ENCODE measurements at regions not wholly inside any gene's neighbourhood (a gene's known extent, or its start where the extent isn't known, plus 50 kb on each side); places are given as distances from the start of the nearest gene placed in this dataset.

DNA sequence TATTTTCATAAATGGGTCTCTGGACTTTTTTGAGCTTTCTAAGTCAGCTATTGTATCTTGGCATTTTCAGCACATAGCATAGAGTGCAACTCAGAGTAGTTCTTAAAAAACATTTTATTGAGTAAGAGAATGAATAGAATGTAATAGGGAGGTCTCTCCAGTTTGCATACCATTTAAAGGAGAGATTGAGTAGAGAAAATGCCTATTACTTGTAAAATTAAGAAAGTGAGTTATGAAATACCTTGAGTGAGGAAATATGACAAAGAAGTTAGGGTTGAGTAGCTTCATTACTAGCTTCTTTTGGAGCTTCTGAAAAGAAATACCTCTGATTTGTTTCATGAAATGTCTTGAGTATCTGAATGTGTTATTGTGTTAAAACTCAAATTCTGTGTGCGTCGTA, 140.0 kb downstream of the AASDHPPT start:
- DNase-seq: no peak

DNA sequence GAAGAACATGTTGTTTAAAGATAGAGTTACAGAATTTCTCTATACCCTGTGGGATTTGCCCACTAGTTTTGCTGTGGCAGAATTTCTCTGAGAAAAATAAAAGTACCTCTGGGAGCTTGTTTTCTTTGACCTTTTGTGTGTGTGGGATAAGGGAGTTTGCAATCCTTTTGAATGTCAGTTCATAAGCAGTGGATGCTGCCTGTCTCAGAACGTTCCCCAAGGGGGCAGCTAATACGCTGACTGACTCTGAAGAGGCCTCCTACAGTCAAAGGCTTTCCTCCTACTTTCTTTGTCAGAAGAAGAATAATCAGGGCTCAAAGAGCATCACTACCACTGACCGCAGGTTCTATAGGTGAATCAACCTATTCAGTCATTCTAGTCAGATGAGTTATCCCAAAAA, 140.6 kb downstream of the AASDHPPT start:
- no peak for DNase-seq

DNA sequence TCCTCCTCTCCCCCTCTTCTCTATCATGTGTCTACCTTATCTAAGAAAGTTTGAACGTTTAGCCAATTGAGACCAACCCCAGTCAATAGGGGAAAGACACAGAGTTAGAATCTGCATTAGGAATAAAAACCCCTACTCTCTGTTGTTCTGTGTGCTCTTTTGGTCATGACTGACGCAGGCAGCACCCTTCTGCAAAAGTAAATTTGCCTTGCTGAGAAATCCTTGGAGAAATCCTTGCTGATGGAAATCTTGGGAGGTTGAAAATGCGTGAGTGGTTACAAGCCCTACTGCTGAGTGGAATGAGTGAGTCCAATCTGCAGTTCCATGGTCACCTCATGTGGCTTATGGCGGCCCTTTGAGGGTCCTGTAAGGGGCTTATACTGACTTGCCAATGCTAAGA, 145.2 kb downstream of the AASDHPPT start:
- DNase-seq: no peak

DNA sequence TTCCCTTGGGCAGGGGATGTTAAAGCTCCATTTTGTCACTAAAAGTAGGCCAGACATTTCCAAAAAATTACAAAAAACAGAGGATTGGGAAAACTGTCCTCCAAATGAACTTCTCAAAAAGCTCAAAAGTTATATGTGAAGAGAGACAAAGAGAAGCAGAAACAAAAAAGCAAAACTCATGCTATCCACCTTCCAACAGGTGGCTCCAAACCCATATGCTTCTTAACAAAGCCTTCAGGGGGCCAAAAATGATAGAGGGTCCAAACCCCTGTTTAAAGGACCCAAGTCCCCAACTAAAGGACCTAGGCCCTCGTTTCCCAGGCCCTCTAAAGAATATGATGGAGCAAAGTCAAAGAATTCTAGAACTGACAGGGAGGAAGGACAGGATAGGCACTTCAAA, 146.7 kb downstream of the AASDHPPT start:
- DNase-seq: no peak

DNA sequence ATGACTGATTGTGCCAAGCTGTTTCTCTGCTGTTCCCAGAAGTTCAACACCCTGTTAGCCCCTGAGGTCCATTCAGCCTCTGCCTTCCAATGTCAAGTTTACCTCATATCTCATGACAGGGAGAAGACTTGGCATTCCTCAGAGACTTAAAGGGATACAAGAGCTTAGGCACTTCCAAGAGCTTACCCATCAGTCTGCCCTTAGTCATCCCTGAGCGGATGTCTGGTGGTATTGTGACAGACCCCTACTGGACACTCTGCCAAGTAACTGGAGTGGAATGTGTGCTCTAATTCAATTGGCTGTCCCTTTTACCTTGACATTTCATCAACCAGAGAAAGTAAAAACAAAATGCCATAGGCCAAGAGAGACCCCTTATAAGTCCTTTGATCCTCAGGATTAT, 151.5 kb downstream of the AASDHPPT start:
- DNase-seq: no peak

DNA sequence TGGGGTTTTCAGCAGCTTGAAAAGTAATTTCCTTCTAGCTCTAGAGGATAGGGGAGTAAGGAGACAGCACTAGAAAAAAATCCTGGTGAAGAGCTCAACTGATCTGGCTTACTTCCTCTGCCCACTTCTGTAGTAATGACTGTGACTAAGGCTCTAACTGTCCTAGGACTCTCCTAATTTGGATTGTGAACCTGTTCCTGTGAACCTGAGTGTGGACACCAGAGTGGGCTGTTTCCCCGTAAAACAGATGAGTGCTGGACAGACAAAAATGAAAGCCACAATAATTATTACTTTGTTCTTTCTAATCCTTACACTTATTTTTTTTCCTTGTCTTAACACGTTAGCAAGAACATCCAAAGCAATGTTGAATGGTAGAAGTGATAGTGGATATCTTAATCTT, 154.1 kb downstream of the AASDHPPT start:
- DNase-seq: no peak

DNA sequence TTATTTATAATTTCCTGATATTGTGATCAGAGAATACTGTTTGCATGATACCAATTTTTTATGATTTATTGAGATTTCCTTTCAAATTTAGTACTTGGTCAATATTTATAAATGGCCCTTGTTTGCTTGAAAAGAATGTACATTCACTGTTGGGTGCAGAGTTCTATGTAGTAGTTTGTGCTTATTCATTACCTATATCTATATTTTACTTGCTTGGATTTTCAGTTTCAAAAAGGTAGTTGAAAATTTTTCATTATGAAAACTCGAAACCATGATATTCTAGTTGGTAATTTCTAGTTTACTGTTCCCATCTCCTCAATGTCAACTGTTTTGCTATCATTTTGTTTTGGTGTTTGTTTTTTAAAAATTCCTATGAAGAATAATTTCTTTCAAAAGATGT, 155.7 kb downstream of the AASDHPPT start:
- DNase-seq: no peak

DNA sequence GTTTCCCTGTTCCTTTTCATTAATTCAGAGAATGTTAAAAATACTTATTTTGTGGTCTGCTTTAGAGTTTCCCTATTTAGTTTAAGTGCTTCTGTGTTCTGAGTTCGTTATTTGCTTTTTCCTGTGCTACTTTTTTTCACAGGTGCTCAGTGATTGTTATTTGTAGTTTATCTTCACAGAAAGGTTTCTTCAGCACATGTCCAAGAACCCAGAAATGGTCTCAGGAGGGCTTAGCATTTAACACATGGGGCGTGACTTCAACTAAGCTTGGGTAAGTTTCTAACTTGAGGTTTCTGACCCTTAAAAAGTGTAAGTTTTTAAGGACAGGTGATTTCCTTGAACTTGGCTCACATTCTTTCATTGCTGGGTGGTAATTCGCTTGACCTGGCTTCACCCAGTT, 157.3 kb downstream of the AASDHPPT start:
- no peak for DNase-seq

DNA sequence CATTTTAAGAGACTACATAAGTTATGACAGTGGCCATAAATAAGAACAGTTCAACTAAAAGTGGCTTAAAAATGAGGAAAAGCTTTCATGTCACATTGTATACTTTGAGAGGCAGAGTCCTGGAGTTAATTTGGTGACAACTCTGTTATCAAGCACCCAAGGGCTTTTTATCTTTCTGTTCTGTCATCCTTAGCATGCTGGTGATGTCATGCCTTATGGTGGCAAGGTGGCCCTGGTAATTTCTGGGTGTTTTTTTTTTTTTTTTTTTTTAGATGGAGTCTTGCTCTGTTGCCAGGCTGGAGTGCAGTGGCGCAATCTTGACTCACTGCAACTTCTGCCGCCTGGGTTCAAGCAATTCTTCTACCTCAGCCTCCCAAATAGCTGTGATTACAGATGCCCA, 158.8 kb downstream of the AASDHPPT start:
- no peak for DNase-seq

DNA sequence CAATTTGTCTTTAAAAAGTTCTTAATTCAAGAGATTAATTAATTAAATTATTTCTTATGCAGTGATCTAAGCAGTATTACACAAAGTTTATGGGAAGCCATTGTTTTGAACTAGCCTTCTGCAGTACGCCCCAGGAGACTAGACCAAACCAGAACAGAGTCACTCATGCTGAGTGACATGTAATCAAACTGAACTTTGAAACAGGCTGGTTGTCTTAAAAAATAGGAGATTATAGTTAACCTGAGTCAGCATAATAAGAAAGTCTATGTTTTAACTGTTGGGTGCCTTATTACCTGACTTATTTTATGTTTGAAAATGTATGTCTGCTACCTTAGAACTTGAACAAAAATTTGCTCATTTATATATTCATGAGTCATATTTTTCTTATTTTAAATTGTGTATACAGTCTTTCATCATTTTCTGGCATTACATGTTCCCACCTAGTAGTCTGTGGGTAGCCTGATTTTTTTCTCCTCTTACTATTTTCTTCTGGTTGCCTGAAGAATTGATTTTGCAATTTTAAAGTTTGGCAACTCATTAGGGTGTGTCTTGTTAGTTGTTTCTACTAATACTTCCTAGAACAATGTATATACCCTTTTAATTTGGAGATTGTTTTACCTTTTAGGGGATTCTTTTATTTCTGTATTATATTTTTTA, 161.4 kb downstream of the AASDHPPT start:
- DNase-seq: no peak

DNA sequence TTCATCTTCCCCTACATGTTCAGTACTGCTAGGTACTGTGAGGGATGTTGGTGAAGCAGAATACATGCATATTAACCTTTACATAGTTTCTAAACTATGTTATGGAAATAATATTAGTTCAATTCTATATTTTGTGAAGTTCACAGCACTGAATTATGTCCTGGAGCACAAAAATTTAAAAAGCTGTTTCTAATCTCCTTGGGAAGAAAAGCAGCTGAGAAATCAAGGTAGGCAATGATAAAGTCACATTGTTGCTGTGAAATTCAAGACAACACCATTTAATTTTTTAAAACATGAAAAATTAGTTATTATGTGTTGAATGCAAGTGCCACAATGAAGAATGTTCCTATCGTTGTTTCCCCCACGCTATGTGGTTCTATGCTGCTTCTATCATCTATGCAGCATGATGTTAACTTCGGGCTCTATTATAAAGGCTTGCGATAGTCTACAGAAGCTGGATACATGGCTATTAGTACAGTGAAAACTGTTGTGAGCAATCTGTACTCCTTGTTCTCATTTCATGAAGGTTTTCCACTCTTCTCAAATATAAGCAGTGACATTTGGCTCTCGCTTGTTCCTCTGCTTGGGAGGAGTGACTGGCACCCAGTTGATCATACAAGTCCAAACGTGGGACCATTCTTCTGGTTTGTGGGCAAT, 164.3 kb downstream of the AASDHPPT start:
- no peak for DNase-seq

DNA sequence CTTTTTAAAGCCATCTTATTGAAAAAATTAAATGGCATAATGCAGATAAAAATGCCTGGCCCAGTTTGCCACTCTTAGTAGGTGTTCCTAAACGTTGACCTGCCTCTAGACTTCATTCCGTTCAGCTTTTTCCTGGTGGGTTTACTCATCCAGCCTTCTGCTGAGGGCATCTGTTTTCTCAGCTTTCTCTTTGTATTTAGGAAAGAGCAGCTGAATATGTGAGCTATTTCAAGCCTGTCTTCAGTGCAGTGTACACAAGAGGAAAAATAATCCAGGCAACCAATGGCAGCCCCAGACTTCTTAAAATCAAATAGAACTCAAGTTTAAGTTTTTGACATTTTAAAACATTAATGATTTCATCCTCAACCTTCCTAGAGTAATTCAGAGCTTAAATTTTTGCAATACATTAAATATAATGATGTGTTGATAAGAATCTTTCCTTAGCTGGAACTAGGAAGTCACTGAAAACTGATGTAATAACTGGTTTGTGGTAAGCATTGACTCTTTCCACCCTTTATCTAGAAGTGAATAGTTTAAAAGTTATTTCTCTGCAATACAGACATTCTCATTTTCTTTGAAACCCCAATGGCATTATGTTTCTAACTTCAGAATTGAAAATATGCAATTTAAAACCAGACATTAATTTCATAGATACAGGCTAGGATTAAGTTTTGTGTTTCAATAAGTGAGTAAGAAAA, 165.4 kb downstream of the AASDHPPT start:
- no peak for DNase-seq

DNA sequence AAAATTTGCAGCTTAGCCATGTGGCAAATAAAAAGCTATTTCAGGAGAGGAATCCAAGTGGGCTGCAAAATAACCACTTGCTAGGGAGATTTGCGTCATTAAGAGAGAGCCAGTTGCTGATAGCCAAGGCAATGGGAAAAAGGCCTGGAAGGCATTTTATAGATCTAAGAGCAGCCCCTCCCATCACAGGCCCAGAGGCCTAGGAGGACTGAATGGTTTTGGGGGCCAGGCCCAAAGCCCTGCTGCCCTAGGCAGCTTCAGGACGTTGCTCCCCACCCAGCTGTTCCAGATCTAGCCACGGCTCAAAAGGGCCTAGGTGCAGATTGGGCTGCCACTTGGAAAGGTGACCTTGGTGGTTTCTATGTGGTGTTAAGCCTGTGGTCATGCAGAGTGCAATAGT, 169.0 kb downstream of the AASDHPPT start:
- no peak for DNase-seq

DNA sequence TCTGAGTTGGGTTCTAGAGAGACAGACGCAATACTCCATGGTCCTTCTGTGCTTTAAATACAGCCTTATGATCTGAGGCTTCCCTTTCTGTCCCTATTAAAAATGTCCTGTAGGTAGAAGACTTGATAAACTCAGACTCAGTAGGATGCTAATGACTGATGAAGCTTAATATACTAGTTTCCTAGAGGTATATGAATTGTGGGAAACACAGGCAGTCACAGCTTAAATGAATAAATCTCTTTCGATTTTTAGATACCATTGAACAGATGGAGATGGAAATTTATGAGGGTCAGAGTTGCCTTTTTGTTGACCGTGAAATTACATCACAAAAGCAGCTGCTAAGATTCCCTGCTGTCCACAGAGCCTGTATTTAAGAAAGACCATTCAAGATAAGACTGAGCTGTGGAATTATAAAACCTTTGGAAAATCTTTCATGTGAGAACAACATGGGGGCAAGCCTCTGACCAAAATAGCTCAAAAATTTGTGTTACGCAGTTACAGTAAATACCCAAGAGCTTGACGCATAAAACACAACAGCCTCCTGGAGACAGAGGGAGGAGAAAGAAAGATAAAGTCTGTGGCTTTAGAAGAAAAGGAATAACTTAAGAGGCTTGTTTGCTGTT, 172.3 kb downstream of the AASDHPPT start:
- no peak for DNase-seq

DNA sequence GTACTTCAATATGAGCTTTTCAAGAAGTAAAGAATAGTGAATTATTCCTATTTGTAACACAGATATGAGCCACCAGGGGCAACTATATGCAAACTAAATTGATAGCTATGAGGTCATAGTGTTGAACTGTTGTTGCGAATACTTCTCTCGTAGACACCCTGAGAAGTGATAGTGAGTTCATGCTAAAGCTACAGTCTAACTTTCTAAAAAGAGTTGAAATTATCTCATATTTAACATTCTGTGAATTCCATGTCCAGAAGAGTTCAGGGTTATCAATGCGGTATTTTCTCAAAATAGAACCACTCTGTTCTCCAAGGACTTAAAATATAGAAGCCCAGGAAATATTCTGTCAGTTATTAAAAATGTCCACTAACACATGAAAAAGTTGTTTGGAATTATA, 185.4 kb downstream of the AASDHPPT start:
- no peak for DNase-seq

DNA sequence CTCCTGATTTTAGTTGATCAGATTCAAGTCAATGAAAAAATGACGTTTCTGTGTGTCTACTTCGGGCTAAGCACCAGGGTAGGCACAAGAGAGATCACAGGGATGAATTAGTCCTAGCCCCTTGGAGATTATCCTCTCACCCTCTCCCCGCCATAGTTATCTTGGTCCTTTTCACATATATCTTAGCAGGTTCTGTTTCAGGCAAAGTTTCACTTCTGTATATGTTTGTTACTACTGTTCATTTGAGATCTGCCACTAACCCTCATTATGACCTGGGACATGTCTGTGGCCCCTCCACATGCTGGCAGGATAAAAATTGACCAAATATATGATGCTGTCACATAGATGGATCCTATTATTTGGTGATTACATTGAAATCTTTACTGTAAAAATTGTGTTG, 186.1 kb downstream of the AASDHPPT start:
- no peak for DNase-seq

DNA sequence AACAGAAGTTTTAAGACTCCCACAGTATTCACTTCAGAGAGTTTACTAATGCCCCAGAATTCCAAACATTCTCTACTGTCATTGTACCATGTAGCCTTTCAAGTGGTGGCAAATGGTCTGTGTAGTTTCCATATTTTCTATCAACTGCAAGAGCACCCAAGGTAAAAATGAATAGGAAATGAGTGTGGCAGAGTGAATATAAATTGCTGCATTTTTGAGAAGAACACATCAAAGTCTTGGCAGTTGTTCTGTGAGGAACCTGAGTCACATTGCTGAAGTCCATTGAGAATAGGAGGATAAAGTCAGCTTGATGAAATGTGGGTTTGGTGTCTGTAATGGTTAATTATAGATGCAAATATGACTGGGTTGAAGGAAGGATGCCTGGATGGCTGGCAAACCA, 193.6 kb downstream of the AASDHPPT start:
- DNase-seq: no peak

DNA sequence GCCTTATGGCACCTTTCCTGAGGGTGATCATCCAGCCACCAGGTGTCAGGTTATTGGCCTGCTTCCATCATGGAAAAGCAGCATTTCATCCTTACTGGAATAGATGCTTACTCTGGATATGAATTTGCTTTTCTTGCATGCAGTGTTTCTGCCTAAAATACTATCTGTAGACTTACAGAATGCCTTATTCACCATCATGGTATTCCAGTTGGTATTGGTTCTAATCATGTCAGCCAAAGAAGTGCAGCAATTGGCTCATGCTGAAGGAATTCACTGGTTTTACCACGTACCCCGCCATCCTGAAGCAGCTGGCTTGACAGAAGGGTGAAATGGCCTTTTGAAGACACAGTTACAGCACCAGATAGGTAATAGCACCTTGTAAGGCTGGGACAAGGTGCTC, 194.2 kb downstream of the AASDHPPT start:
- no peak for DNase-seq

DNA sequence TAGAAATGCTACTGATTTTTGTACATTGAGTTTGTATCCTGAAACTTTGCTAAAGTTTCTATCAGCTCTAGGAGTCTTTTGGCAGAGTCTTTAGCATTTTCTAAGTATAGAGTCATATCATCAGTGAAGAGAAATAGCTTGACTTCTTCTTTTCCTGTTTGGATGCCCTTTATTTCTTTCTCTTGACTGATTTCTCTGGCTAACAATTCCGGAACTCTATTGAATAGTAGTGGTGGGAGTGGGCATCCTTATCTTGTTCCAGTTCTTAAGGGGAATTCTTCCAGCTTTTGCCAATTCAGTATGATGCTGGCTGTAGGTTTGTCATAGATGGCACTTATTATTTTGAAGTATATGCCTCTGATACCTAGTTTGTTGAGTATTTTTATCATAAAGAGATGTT, 197.7 kb downstream of the AASDHPPT start:
- DNase-seq: no peak

DNA sequence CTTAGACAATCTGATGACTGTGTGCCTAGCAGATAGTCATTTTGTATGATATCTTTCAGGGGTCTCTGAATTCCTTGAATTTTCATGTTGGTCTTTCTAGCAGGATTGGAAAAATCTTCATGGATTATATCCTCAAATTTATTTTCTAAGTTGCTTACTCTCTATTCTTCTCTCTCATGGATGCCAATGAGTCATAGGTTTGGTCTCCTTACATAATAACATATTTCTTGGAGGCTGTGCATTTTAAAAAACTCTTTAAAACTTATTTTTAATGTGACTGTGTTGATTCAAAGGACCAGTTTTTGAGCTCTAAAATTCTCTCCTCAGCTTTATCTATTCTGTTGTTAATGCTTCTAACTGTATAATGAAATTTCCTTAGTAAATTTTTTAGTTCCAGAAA, 198.7 kb downstream of the AASDHPPT start:
- DNase-seq: no peak

DNA sequence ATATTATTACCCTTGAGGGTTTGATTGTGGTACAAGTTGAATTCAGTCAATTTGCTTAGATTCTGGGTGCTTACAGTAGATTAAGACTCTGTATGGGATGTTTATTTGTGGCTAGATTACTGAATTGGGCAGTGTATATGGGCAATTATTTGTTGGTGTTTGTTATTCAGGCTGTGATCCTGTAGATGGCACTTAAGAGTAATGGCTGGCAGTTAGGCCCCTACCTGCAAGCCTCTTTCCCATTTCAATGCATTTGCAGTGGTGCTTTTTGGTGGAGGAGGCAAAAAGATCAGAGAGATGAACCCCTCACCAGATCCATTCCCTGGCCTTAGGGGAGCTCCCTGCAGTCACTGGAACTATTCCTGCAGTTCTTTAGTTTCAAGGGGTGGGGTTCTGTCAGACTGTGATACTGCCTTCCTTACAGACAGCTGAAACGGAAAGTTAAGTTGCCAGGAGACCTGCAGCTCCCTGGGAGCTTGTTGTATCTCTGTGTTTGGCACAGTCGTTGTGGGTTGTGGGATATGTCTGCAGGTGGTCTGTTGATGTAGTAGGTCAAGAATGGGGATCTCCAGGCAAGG, 199.5 kb downstream of the AASDHPPT start:
- no peak for DNase-seq

DNA sequence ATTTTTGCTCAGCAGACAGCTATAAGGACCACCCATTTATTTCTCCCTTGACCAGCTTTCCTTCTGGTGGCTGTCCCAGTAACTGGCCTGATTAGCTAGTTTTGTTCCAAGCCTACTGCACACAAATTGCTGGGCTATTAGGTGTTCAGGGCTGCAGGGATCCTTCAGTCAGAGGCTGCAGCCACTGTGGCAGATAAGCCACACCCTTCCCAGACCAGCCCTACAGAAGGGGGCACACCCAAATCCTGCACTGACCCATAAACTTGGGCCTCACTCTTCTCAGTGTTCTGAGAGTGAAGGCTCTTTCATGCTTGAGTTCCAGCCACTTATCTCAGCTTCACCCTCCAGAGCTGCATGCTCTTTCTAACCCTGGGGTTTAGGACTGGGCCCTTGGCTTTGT, 200.0 kb downstream of the AASDHPPT start:
- no peak for DNase-seq

DNA sequence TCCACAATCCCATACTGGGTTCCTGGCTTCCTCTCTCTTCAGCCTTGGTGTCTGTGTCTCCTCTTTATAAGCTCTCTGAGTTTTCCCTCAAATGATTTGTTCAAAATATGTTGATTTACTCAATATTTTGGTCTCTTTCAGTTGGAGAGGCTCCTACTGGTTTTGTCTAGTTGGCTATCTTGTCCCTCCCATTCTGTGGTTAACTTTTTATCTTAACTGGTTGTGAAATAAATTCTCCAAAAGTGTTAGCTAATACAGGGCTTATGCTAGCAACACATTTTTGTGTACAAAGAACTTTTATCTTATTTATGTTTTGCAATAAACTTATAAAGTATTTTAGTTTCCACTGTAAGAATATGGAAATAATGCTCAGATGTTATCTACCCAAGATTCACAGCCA, 200.9 kb downstream of the AASDHPPT start:
- DNase-seq: no peak

DNA sequence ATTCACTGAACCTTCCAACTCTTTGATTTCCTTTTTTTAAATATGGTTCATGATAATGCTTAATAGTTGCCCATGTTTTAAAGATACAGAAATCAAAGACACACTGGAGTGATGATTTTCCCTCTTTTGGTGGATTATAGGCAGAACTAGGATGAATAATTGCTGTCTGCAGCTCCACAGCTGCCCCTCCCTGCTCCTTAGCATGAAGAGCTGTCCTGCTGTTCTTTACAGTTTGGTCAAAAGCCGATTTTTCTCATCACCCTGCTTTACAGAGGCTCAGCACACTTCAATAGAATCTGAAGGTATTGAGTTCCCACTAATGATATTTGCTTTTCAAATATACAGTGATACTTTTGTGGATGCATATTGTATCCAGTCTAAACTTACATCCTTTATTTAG, 202.6 kb downstream of the AASDHPPT start:
- no peak for DNase-seq

Data from NCI-H146 (cell line).